HG02798 (cell line): ENCODE measurements at regions not wholly inside any gene's neighbourhood (a gene's known extent, or its start where the extent isn't known, plus 50 kb on each side); places are given as distances from the start of the nearest gene placed in this dataset.

Experiments
- ATAC-seq: cut with Tn5 transposase; IDR thresholded peaks from one replicate; pipeline ENCODE4 v1.9.1; 2021; ENCODE audit warnings: mild to moderate bottlenecking; ENCODE audit not compliant: unreplicated experiment, poor library complexity

GRCh38 chr2:187918996-187919821, 365.0 kb upstream of the TFPI start:
- no peak for ATAC-seq

GRCh38 chr2:187920511-187920910, 366.3 kb upstream of the TFPI start:
- ATAC-seq: no peak

- no peak for ATAC-seq
Measured at GRCh38 chr2:187922846-187923245, 368.6 kb upstream of the TFPI start.

GRCh38 chr2:187924293-187924692, 367.4 kb upstream of the GULP1 start:
- ATAC-seq: no peak

GRCh38 chr2:187934236-187934635, 357.4 kb upstream of the GULP1 start:
- no peak for ATAC-seq

- no peak for ATAC-seq
Measured at GRCh38 chr2:187934692-187935091, 357.0 kb upstream of the GULP1 start.

- no peak for ATAC-seq
Measured at GRCh38 chr2:187935126-187935525, 356.5 kb upstream of the GULP1 start.

GRCh38 chr2:187936228-187936627, 355.4 kb upstream of the GULP1 start:
- no peak for ATAC-seq

- no peak for ATAC-seq
Measured at GRCh38 chr2:187939180-187939579, 352.5 kb upstream of the GULP1 start.

GRCh38 chr2:187942876-187943275, 348.8 kb upstream of the GULP1 start:
- no peak for ATAC-seq

- no peak for ATAC-seq
Measured at GRCh38 chr2:187943772-187944369, 347.8 kb upstream of the GULP1 start.

- ATAC-seq: no peak
Measured at GRCh38 chr2:187949859-187950258, 341.8 kb upstream of the GULP1 start.

GRCh38 chr2:187951470-187952218, 340.0 kb upstream of the GULP1 start:
- ATAC-seq: no peak

GRCh38 chr2:187956906-187957534, 334.7 kb upstream of the GULP1 start:
- ATAC-seq: no peak

GRCh38 chr2:187959821-187960220, 331.9 kb upstream of the GULP1 start:
- no peak for ATAC-seq

GRCh38 chr2:187962538-187962937, 329.1 kb upstream of the GULP1 start:
- no peak for ATAC-seq

GRCh38 chr2:187964746-187965145, 326.9 kb upstream of the GULP1 start:
- no peak for ATAC-seq

- ATAC-seq: no peak
Measured at GRCh38 chr2:187966924-187967323, 324.8 kb upstream of the GULP1 start.

GRCh38 chr2:187971893-187972292, 319.8 kb upstream of the GULP1 start:
- ATAC-seq: no peak

- ATAC-seq: no peak
Measured at GRCh38 chr2:187976259-187976985, 315.3 kb upstream of the GULP1 start.
